ENCODE measurements at regions not wholly inside any gene's neighbourhood (a gene's known extent, or its start where the extent isn't known, plus 50 kb on each side); places are given as distances from the start of the nearest gene placed in this dataset.
"Not testable (repeated sequence)": the region's sequence is repeated elsewhere in the genome, so short reads cannot be mapped to it uniquely, and the experiment has no call there.

DNA sequence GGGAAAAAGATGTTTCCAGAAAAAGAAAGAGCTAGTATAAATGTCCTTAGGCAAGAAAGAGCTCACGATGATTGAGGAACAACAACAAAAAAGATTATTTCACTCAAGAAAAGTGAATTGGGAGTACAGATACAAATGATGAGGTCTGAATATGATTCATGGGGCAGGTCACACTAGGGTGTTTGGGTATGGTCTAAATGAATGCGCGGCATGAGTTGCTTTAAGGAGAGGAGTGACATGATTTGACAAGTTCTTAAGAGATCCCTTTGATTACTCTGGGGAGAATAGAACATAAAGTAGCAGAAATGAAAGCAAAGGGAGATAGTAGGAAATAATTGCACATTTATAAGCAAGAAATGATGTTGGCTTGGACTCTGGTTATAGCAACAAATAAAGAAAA lies 85.9 kb upstream of the AGAP9 start:
- H3K79me2 ChIP-seq (ENCODE audit: insufficient read depth, low read length); H3K27ac ChIP-seq (ENCODE audit: insufficient read length, low read depth, low read length); H2BK15ac ChIP-seq (ENCODE audit: low read depth, low read length); H2BK20ac ChIP-seq (ENCODE audit: low read depth, low read length, poor library complexity, severe bottlenecking); H4K91ac ChIP-seq (ENCODE audit: insufficient read length, low read depth, low read length); H3K4ac ChIP-seq (ENCODE audit: low read depth, low read length); H2BK12ac ChIP-seq (ENCODE audit: insufficient read length, low read depth, low read length); H2BK120ac ChIP-seq (ENCODE audit: low read depth, low read length, poor library complexity, severe bottlenecking); H2AK5ac ChIP-seq (ENCODE audit: insufficient read length, low read length); H3K27ac Mint-ChIP-seq; H3K79me1 ChIP-seq (ENCODE audit: insufficient read depth, low read depth, low read length, poor library complexity, severe bottlenecking); H3K36me3 Mint-ChIP-seq (ENCODE audit: insufficient read depth in 1 of 3, low read depth in 3 of 3); H3T11ph ChIP-seq (ENCODE audit: low read length); H3K4me1 Mint-ChIP-seq; H3K9me3 Mint-ChIP-seq; H4K8ac ChIP-seq (replicated peaks; ENCODE audit: insufficient read length, low read depth, low read length); H3K4me1 ChIP-seq (ENCODE audit: insufficient read depth, low read length); H3K23ac ChIP-seq (ENCODE audit: insufficient read length, low read depth, low read length); H3K18ac ChIP-seq (ENCODE audit: insufficient read length, low read depth, low read length); H3K9ac ChIP-seq (ENCODE audit: extremely low read depth, insufficient read length, low read length); H3K27me3 ChIP-seq (ENCODE audit: insufficient read depth, low read length); H4K5ac ChIP-seq (ENCODE audit: insufficient read length, low read depth, low read length); H3K14ac ChIP-seq (ENCODE audit: insufficient read depth, low read length); H3K56ac ChIP-seq (ENCODE audit: insufficient read length, low read depth, low read length); H4K20me1 ChIP-seq (ENCODE audit: control insufficient read depth, insufficient read depth, insufficient read length); H3K4me2 ChIP-seq (ENCODE audit: insufficient read depth, insufficient read length, low read length); H3K27me3 Mint-ChIP-seq (ENCODE audit: low read depth); H2AFZ ChIP-seq (ENCODE audit: low read length); H3K4me3 Mint-ChIP-seq; H3K23me2 ChIP-seq (ENCODE audit: insufficient read length, low read depth, low read length, poor library complexity, severe bottlenecking); H2BK5ac ChIP-seq (ENCODE audit: insufficient read length, low read length); DNase-seq; H3K9me3 ChIP-seq (ENCODE audit: control insufficient read depth, low read depth, low read length): not testable (repeated sequence)
- WGBS (ENCODE audit: extremely low coverage, insufficient read length, low lambda C conversion rate): no CpG with 5 or more reads among the region's 3 CpGs

GRCh38 chr10:47605791-47606773 lies 82.6 kb upstream of the AGAP9 start:
- not testable (repeated sequence) for H3K9me3 ChIP-seq (ENCODE audit: control insufficient read depth, low read depth, low read length); H3K79me2 ChIP-seq (ENCODE audit: insufficient read depth, low read length); H3K27ac ChIP-seq (ENCODE audit: insufficient read length, low read depth, low read length); H3K56ac ChIP-seq (ENCODE audit: insufficient read length, low read depth, low read length); H3K27me3 Mint-ChIP-seq (ENCODE audit: low read depth); H3K27ac Mint-ChIP-seq; H2BK20ac ChIP-seq (ENCODE audit: low read depth, low read length, poor library complexity, severe bottlenecking); H2BK12ac ChIP-seq (ENCODE audit: insufficient read length, low read depth, low read length); H3K9me3 Mint-ChIP-seq; H3K4me2 ChIP-seq (ENCODE audit: insufficient read depth, insufficient read length, low read length); H3K4me1 ChIP-seq (ENCODE audit: insufficient read depth, low read length); H3K14ac ChIP-seq (ENCODE audit: insufficient read depth, low read length); H3K9ac ChIP-seq (ENCODE audit: extremely low read depth, insufficient read length, low read length); H3K27me3 ChIP-seq (ENCODE audit: insufficient read depth, low read length); H2BK15ac ChIP-seq (ENCODE audit: low read depth, low read length); H4K91ac ChIP-seq (ENCODE audit: insufficient read length, low read depth, low read length); H3K4me1 Mint-ChIP-seq; H2AK5ac ChIP-seq (ENCODE audit: insufficient read length, low read length); DNase-seq; H3K18ac ChIP-seq (ENCODE audit: insufficient read length, low read depth, low read length); H3K23ac ChIP-seq (ENCODE audit: insufficient read length, low read depth, low read length); H4K20me1 ChIP-seq (ENCODE audit: control insufficient read depth, insufficient read depth, insufficient read length); H3K23me2 ChIP-seq (ENCODE audit: insufficient read length, low read depth, low read length, poor library complexity, severe bottlenecking); H2AFZ ChIP-seq (ENCODE audit: low read length); H4K5ac ChIP-seq (ENCODE audit: insufficient read length, low read depth, low read length); H3K36me3 Mint-ChIP-seq (ENCODE audit: insufficient read depth in 1 of 3, low read depth in 3 of 3); H3T11ph ChIP-seq (ENCODE audit: low read length); H3K4ac ChIP-seq (ENCODE audit: low read depth, low read length); H2BK5ac ChIP-seq (ENCODE audit: insufficient read length, low read length); H3K79me1 ChIP-seq (ENCODE audit: insufficient read depth, low read depth, low read length, poor library complexity, severe bottlenecking); H4K8ac ChIP-seq (replicated peaks; ENCODE audit: insufficient read length, low read depth, low read length); H2BK120ac ChIP-seq (ENCODE audit: low read depth, low read length, poor library complexity, severe bottlenecking); H3K4me3 Mint-ChIP-seq
- WGBS (ENCODE audit: extremely low coverage, insufficient read length, low lambda C conversion rate): no CpG with 5 or more reads among the region's 1 CpG

All from H9 (cell line).